Erythroblast (primary cell): ENCODE measurements at regions not wholly inside any gene's neighbourhood (a gene's known extent, or its start where the extent isn't known, plus 50 kb on each side); places are given as distances from the start of the nearest gene placed in this dataset.

ENCODE experiments used
- GATA1 ChIP-seq: IDR thresholded peaks from 2 replicates; pipeline ENCODE4 v1.6.1; 2011; ENCODE audit warnings: low read depth, mild to moderate bottlenecking, control low read depth, low read length, moderate library complexity
- POLR2A ChIP-seq: IDR thresholded peaks from 2 replicates; pipeline ENCODE4 v1.6.1; 2011; ENCODE audit warnings: mild to moderate bottlenecking, low read length

- TF ChIP-seq POLR2A: no peak
- no peak for TF ChIP-seq GATA1
Observed at GRCh38 chr5:123756318-123756665, 244.3 kb downstream of the CSNK1G3 start.
